CD14-positive monocyte (primary cell): ENCODE measurements at regions not wholly inside any gene's neighbourhood (a gene's known extent, or its start where the extent isn't known, plus 50 kb on each side); places are given as distances from the start of the nearest gene placed in this dataset.

ENCODE experiments used
- DNase-seq, 3 donors: peaks; one replicate each; pipeline ENCODE4 v3.0.0-alpha.2; 2011 to 2022
- H2AFZ ChIP-seq: 2 replicates; pipeline ENCODE4 v1.6.0; 2012; ENCODE audit warnings: mild to moderate bottlenecking, low read depth, low read length, inconsistent platforms; ENCODE audit not compliant: insufficient read depth, poor library complexity, severe bottlenecking
- H3K27ac ChIP-seq, 2 donors: 1 replicate in 1 of 2; 2 replicates in 1 of 2; pipeline ENCODE4 v1.5.1; 2012 to 2013; ENCODE audit warnings: low read length in 2 of 2, control low read depth in 1 of 2, inconsistent platforms in 1 of 2, low read depth in 1 of 2, mild to moderate bottlenecking in 1 of 2
- H3K27me3 ChIP-seq, 2 donors: one replicate each; pipeline versions ENCODE4 v1.6.0 to v1.6.1; 2011 to 2013; ENCODE audit warnings: low read length in 2 of 2; ENCODE audit not compliant: control insufficient read depth in 2 of 2, insufficient read depth in 2 of 2
- H3K36me3 ChIP-seq, 2 donors: replicated peaks in 1 of 2; 1 replicate in 1 of 2; 2 replicates in 1 of 2; pipeline versions ENCODE4 v1.5.1 to v1.6.1; 2012 to 2013; ENCODE audit warnings: low read length in 2 of 2, control low read depth in 1 of 2, inconsistent platforms in 1 of 2, mild to moderate bottlenecking in 1 of 2; ENCODE audit not compliant: insufficient read depth in 2 of 2, control insufficient read depth in 1 of 2
- H3K4me1 ChIP-seq, 2 donors: 1 replicate in 1 of 2; 2 replicates in 1 of 2; pipeline versions ENCODE4 v1.5.1 to v1.6.1; 2012 to 2013; ENCODE audit warnings: low read length in 2 of 2, control low read depth in 1 of 2, inconsistent platforms in 1 of 2, mild to moderate bottlenecking in 1 of 2, moderate library complexity in 1 of 2; ENCODE audit not compliant: insufficient read depth in 2 of 2, control insufficient read depth in 1 of 2
- H3K4me2 ChIP-seq: replicated peaks from 2 replicates; pipeline ENCODE3; 2012; ENCODE audit warnings: low read length, moderate library complexity, mild to moderate bottlenecking; ENCODE audit not compliant: poor library complexity, severe bottlenecking; ENCODE audit errors: extremely low read depth
- H3K4me3 ChIP-seq, 3 experiments: fragments of 200-600 bp in 1 of 3; sonication (generic) in 1 of 3; replicated peaks in 1 of 3; 1 replicate in 2 of 3; 2 replicates in 1 of 3; pipeline ENCODE4 v1.5.1; 2011 to 2013; ENCODE audit warnings: low read length in 3 of 3, mild to moderate bottlenecking in 3 of 3, control low read depth in 2 of 3, low read depth in 2 of 3, inconsistent platforms in 1 of 3, moderate library complexity in 1 of 3
- H3K79me2 ChIP-seq: 2 replicates; pipeline ENCODE4 v1.6.0; 2012; ENCODE audit warnings: mild to moderate bottlenecking, control low read depth, inconsistent platforms, low read length, moderate library complexity; ENCODE audit not compliant: insufficient read depth
- H3K9ac ChIP-seq: 2 replicates; pipeline ENCODE4 v1.6.0; 2017; ENCODE audit warnings: low read length, mild to moderate bottlenecking; ENCODE audit not compliant: insufficient read depth, poor library complexity, severe bottlenecking
- H3K9me3 ChIP-seq, 2 donors: replicated peaks in 1 of 2; 1 replicate in 1 of 2; 2 replicates in 1 of 2; pipeline versions ENCODE4 v1.5.1 to v1.6.1; 2012 to 2013; ENCODE audit warnings: low read length in 2 of 2, control low read depth in 1 of 2; ENCODE audit not compliant: control insufficient read depth in 1 of 2, insufficient read depth in 1 of 2
- H4K20me1 ChIP-seq: 2 replicates; pipeline ENCODE4 v1.6.0; 2012; ENCODE audit warnings: mild to moderate bottlenecking, low read length, control low read depth, moderate library complexity; ENCODE audit not compliant: insufficient read depth
- H3K27ac Mint-ChIP-seq, 7 donors: one replicate each; pipeline ENCODE4 v1.8.0; 2020; ENCODE audit warnings: mild to moderate bottlenecking in 7 of 7, mixed read lengths in 7 of 7, moderate library complexity in 6 of 7, inconsistent platforms in 2 of 7
- H3K27me3 Mint-ChIP-seq, 3 donors: one replicate each; pipeline ENCODE4 v1.8.0; 2021 to 2022; ENCODE audit warnings: low read depth in 3 of 3, mild to moderate bottlenecking in 3 of 3, mixed read lengths in 3 of 3, moderate library complexity in 3 of 3, inconsistent platforms in 1 of 3
- H3K36me3 Mint-ChIP-seq, 2 donors: one replicate each; pipeline ENCODE4 v1.8.0; 2020; ENCODE audit warnings: mixed read lengths in 2 of 2, inconsistent platforms in 1 of 2, mild to moderate bottlenecking in 1 of 2
- H3K4me1 Mint-ChIP-seq: one replicate; pipeline ENCODE4 v1.8.0; 2020; ENCODE audit warnings: mild to moderate bottlenecking, mixed read lengths
- H3K4me3 Mint-ChIP-seq, 2 donors: one replicate each; pipeline ENCODE4 v1.8.0; 2020; ENCODE audit warnings: mild to moderate bottlenecking in 2 of 2, mixed read lengths in 2 of 2, moderate library complexity in 1 of 2
- H3K9me3 Mint-ChIP-seq, 7 donors: one replicate each; pipeline ENCODE4 v1.8.0; 2020 to 2022; ENCODE audit warnings: mixed read lengths in 7 of 7, mild to moderate bottlenecking in 6 of 7, moderate library complexity in 6 of 7, inconsistent platforms in 2 of 7
- WGBS: methylation state at CpG from one replicate; pipeline ENCODE4 v1.1.5; 2013; ENCODE audit warnings: missing lambda C conversion rate; ENCODE audit not compliant: insufficient coverage; 5-methylcytosine and 5-hydroxymethylcytosine counted together
- intact Hi-C, 2 donors: fragments of 100-400 bp; cut with micrococcal nuclease; formaldehyde crosslinking; loops; one replicate each; pipeline versions ENCODE4 v1.15.0 to v1.15.1; 2023
- TF ChIP-seq, protein P1 (sequence below): fragments of 200-600 bp; IDR thresholded peaks from one replicate; pipeline ENCODE4 v1.8.0; 2022; ENCODE audit warnings: antibody characterized with exemption, mild to moderate bottlenecking

GRCh38 chr10:129042776-129043595 lies 424.1 kb upstream of the MGMT start:
- no peak overlapping the region for H3K27ac ChIP-seq
- Mint-ChIP-seq H3K27ac (no peak overlapping the region), H3K9me3 (peaks cover 0 to 4% (median 0%) of the 10 kb centered on the region in 7 donors), H3K36me3 (no peaks in the 10 kb centered on the region), H3K4me1 (no peaks in the 10 kb centered on the region), H3K27me3 (peaks cover 20 to 35% (median 34%) of the 10 kb centered on the region in 3 donors), H3K4me3 (peak overlapping the region in 1 of 2 donors; percentile 52)
- H3K4me3 ChIP-seq = no peak overlapping the region
- H2AFZ ChIP-seq = no peak overlapping the region
- peaks cover 3 to 22% of the 10 kb centered on the region in 2 donors for H3K27me3 ChIP-seq
- no peak for DNase-seq
- H3K79me2 ChIP-seq = no peaks in the 10 kb centered on the region
- TF ChIP-seq, protein P1, sequence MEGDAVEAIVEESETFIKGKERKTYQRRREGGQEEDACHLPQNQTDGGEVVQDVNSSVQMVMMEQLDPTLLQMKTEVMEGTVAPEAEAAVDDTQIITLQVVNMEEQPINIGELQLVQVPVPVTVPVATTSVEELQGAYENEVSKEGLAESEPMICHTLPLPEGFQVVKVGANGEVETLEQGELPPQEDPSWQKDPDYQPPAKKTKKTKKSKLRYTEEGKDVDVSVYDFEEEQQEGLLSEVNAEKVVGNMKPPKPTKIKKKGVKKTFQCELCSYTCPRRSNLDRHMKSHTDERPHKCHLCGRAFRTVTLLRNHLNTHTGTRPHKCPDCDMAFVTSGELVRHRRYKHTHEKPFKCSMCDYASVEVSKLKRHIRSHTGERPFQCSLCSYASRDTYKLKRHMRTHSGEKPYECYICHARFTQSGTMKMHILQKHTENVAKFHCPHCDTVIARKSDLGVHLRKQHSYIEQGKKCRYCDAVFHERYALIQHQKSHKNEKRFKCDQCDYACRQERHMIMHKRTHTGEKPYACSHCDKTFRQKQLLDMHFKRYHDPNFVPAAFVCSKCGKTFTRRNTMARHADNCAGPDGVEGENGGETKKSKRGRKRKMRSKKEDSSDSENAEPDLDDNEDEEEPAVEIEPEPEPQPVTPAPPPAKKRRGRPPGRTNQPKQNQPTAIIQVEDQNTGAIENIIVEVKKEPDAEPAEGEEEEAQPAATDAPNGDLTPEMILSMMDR = no peak
- H3K9ac ChIP-seq = no peak overlapping the region
- H3K36me3 ChIP-seq = no peaks in the 10 kb centered on the region
- no peaks in the 10 kb centered on the region for H3K9me3 ChIP-seq
- H4K20me1 ChIP-seq = no peaks in the 10 kb centered on the region
- intact Hi-C loops = no loop called here
- WGBS = 8% methylated on average over 12 of the region's 21 CpGs
- H3K4me2 ChIP-seq = no peak overlapping the region
- no peaks in the 10 kb centered on the region for H3K4me1 ChIP-seq

GRCh38 chr10:129043691-129044090 lies 423.4 kb upstream of the MGMT start:
- no peaks in the 10 kb centered on the region for H4K20me1 ChIP-seq
- Mint-ChIP-seq H3K27ac (peak overlapping the region in 1 of 7 donors; percentile 2), H3K36me3 (no peaks in the 10 kb centered on the region), H3K4me1 (no peaks in the 10 kb centered on the region), H3K4me3 (no peak overlapping the region), H3K9me3 (peaks cover 0 to 4% (median 0%) of the 10 kb centered on the region in 7 donors), H3K27me3 (peaks cover 20 to 35% (median 29%) of the 10 kb centered on the region in 3 donors)
- no peak overlapping the region for H3K4me3 ChIP-seq
- no peak overlapping the region for H3K4me2 ChIP-seq
- H3K9ac ChIP-seq = no peak overlapping the region
- intact Hi-C loops = no loop called here
- DNase-seq = no peak
- WGBS = no CpG with 5 or more reads among the region's 3 CpGs
- peaks cover 3 to 22% of the 10 kb centered on the region in 2 donors for H3K27me3 ChIP-seq
- no peak overlapping the region for H3K27ac ChIP-seq
- H3K79me2 ChIP-seq = no peaks in the 10 kb centered on the region
- H2AFZ ChIP-seq = no peak overlapping the region
- TF ChIP-seq, protein P1 = no peak
- no peaks in the 10 kb centered on the region for H3K36me3 ChIP-seq
- no peaks in the 10 kb centered on the region for H3K4me1 ChIP-seq
- no peaks in the 10 kb centered on the region for H3K9me3 ChIP-seq
